Ishikawa (cell line): ENCODE measurements at regions not wholly inside any gene's neighbourhood (a gene's known extent, or its start where the extent isn't known, plus 50 kb on each side); places are given as distances from the start of the nearest gene placed in this dataset.

ENCODE experiments used
- CEBPB ChIP-seq: IDR thresholded peaks from 2 replicates; pipeline ENCODE4 v1.6.1; 2012
- CREB1 ChIP-seq: IDR thresholded peaks from 2 replicates; pipeline ENCODE4 v1.6.1; 2012; ENCODE audit warnings: low read depth
- EGR1 ChIP-seq: IDR thresholded peaks from 2 replicates; pipeline ENCODE4 v1.6.1; 2012
- EP300 ChIP-seq: IDR thresholded peaks from 2 replicates; pipeline ENCODE4 v1.6.1; 2012; ENCODE audit warnings: borderline replicate concordance
- FOXM1 ChIP-seq: IDR thresholded peaks from 2 replicates; pipeline ENCODE4 v1.6.1; 2012; ENCODE audit warnings: low read depth, borderline replicate concordance
- MAX ChIP-seq: IDR thresholded peaks from 2 replicates; pipeline ENCODE4 v1.6.1; 2012
- NFIC ChIP-seq: IDR thresholded peaks from 2 replicates; pipeline ENCODE4 v1.6.1; 2012
- RAD21 ChIP-seq: IDR thresholded peaks from 2 replicates; pipeline ENCODE4 v1.6.1; 2012; ENCODE audit warnings: low read depth
- REST ChIP-seq: IDR thresholded peaks from 2 replicates; pipeline ENCODE4 v1.6.1; 2012; ENCODE audit warnings: low read depth, mild to moderate bottlenecking
- TAF1 ChIP-seq: IDR thresholded peaks from 2 replicates; pipeline ENCODE4 v1.6.1; 2012; ENCODE audit warnings: low read depth, mild to moderate bottlenecking
- TCF12 ChIP-seq: IDR thresholded peaks from 2 replicates; pipeline ENCODE4 v1.6.1; 2012; ENCODE audit warnings: low read depth
- USF1 ChIP-seq: IDR thresholded peaks from 2 replicates; pipeline ENCODE4 v1.6.1; 2012
- YY1 ChIP-seq: IDR thresholded peaks from 2 replicates; pipeline ENCODE4 v1.6.1; 2012; ENCODE audit warnings: low read depth
- ZBTB7A ChIP-seq: IDR thresholded peaks from 2 replicates; pipeline ENCODE4 v1.6.1; 2012; ENCODE audit warnings: low read depth

GRCh38 chr1:37358992-37359391 lies 115.4 kb upstream of the ZC3H12A start:
- no peak for TF ChIP-seq YY1
- TF ChIP-seq USF1: no peak
- TF ChIP-seq TAF1: no peak
- TF ChIP-seq EP300: no peak
- no peak for TF ChIP-seq REST
- TF ChIP-seq RAD21: no peak
- no peak for TF ChIP-seq CEBPB
- no peak for TF ChIP-seq CREB1
- no peak for TF ChIP-seq TCF12
- TF ChIP-seq ZBTB7A: no peak
- TF ChIP-seq FOXM1: no peak
- no peak for TF ChIP-seq EGR1
- TF ChIP-seq NFIC: no peak
- TF ChIP-seq MAX: no peak
